ENCODE measurements at regions not wholly inside any gene's neighbourhood (a gene's known extent, or its start where the extent isn't known, plus 50 kb on each side); places are given as distances from the start of the nearest gene placed in this dataset.
A peak's percentile ranks its signal among the peaks of the same experiment; 100 is the strongest.

- TF ChIP-seq POLR2AphosphoS5 (IDR thresholded peaks at IDR 0.05; ENCODE audit: control insufficient read depth, insufficient read depth, low read depth, low read length) (no peak), HDGF (IDR thresholded peaks at IDR 0.05) (no peak), HNRNPH1 (optimal IDR thresholded peaks at IDR 0.05; ENCODE audit: low read depth, low read length) (no peak), BCOR (IDR thresholded peaks at IDR 0.05) (no peak), CTCF (IDR thresholded peaks at IDR 0.05 in 2 of 3, conservative IDR thresholded peaks at IDR 0.05 in 1 of 3; ENCODE audit: insufficient read depth in 2 of 3, low read depth in 1 of 3, low read length in 3 of 3) (no peak), ZZZ3 (IDR thresholded peaks at IDR 0.05) (no peak), SMC3 (conservative IDR thresholded peaks at IDR 0.05; ENCODE audit: insufficient read depth, low read depth, low read length) (no peak), HNRNPLL (IDR thresholded peaks at IDR 0.05; ENCODE audit: low read depth, low read length, poor library complexity, severe bottlenecking) (no peak), HOMEZ (CRISPR knock-in tag; IDR thresholded peaks at IDR 0.05) (no peak), AFF1 (IDR thresholded peaks at IDR 0.05; ENCODE audit: low read depth in 1 of 2, partially characterized antibody in 2 of 2) (peak in 1 of 2 experiments; percentile 50), MEIS2 (IDR thresholded peaks at IDR 0.05; ENCODE audit: partially characterized antibody) (no peak), ZNF217 (CRISPR knock-in tag; IDR thresholded peaks at IDR 0.05) (no peak), ZFX (CRISPR knock-in tag; IDR thresholded peaks at IDR 0.05) (no peak), RFX5 (IDR thresholded peaks at IDR 0.05; ENCODE audit: low read depth, low read length) (no peak)
These were observed 1260.8 kb upstream of the GJE1 start for GRCh38 chr6:140871911-140872310.

Measured in K562 (cell line).